NCI-H1105 treated with DMSO at 0.1 percent for 48 hours (cell line): ENCODE measurements at regions not wholly inside any gene's neighbourhood (a gene's known extent, or its start where the extent isn't known, plus 50 kb on each side); places are given as distances from the start of the nearest gene placed in this dataset.

Experiments used
- DNase-seq: peaks from one replicate; lab custom pipeline; 2025; lab: John Stamatoyannopoulos, UW

GRCh38 chr2:65499216-65499615, 66.8 kb upstream of the SPRED2 start:
- DNase-seq = no peak

- DNase-seq = no peak
Observed at GRCh38 chr2:65498396-65498795, 66.0 kb upstream of the SPRED2 start.

- no peak for DNase-seq
Observed at GRCh38 chr2:65495251-65495877, 63.0 kb upstream of the SPRED2 start.

GRCh38 chr2:65494078-65494477, 61.7 kb upstream of the SPRED2 start:
- no peak for DNase-seq

- DNase-seq = peak; percentile 38
Observed at GRCh38 chr2:65491381-65491905, 59.0 kb upstream of the SPRED2 start.

- DNase-seq = no peak
Observed at GRCh38 chr2:65490222-65490621, 57.8 kb upstream of the SPRED2 start.

- no peak for DNase-seq
Observed at GRCh38 chr2:65489269-65489668, 56.9 kb upstream of the SPRED2 start.

GRCh38 chr2:65488527-65488926, 56.1 kb upstream of the SPRED2 start:
- DNase-seq = no peak

GRCh38 chr2:65487404-65487803, 55.0 kb upstream of the SPRED2 start:
- DNase-seq = no peak

- DNase-seq = no peak
Observed at GRCh38 chr2:65486802-65487201, 54.4 kb upstream of the SPRED2 start.

GRCh38 chr2:65486282-65486681, 53.9 kb upstream of the SPRED2 start:
- DNase-seq = no peak

GRCh38 chr2:65485839-65486238, 53.4 kb upstream of the SPRED2 start:
- no peak for DNase-seq

- no peak for DNase-seq
Observed at GRCh38 chr2:65483763-65484162, 51.4 kb upstream of the SPRED2 start.

- no peak for DNase-seq
Observed at GRCh38 chr2:65482971-65483370, 50.6 kb upstream of the SPRED2 start.
